H9 (cell line): ENCODE measurements at regions not wholly inside any gene's neighbourhood (a gene's known extent, or its start where the extent isn't known, plus 50 kb on each side); places are given as distances from the start of the nearest gene placed in this dataset.

ENCODE experiments used
- DNase-seq: peaks from one replicate; pipeline ENCODE4 v3.0.0-alpha.2; 2017
- H2AFZ ChIP-seq: one replicate; pipeline ENCODE4 v1.6.1; 2013; ENCODE audit warnings: mild to moderate bottlenecking, low read length, control low read depth, moderate library complexity
- H2AK5ac ChIP-seq: 2 replicates; pipeline ENCODE4 v1.6.1; 2013; ENCODE audit warnings: low read length, control low read depth, mixed read lengths; ENCODE audit not compliant: insufficient read length
- H2BK120ac ChIP-seq: one replicate; pipeline ENCODE4 v1.6.1; 2013; ENCODE audit warnings: low read depth, mild to moderate bottlenecking, low read length, control low read depth, inconsistent platforms; ENCODE audit not compliant: poor library complexity, severe bottlenecking
- H2BK12ac ChIP-seq: 2 replicates; pipeline ENCODE4 v1.6.1; 2013; ENCODE audit warnings: low read length, control low read depth, mixed read lengths, low read depth; ENCODE audit not compliant: insufficient read length
- H2BK15ac ChIP-seq: 2 replicates; pipeline ENCODE4 v1.6.1; 2013; ENCODE audit warnings: low read depth, low read length, control low read depth
- H2BK20ac ChIP-seq: one replicate; pipeline ENCODE4 v1.6.1; 2013; ENCODE audit warnings: low read depth, mild to moderate bottlenecking, low read length, control low read depth, inconsistent platforms; ENCODE audit not compliant: poor library complexity, severe bottlenecking
- H2BK5ac ChIP-seq: 2 replicates; pipeline ENCODE4 v1.6.1; 2013; ENCODE audit warnings: low read length, control low read depth, mixed read lengths; ENCODE audit not compliant: insufficient read length
- H3K14ac ChIP-seq: 2 replicates; pipeline ENCODE4 v1.6.1; 2013; ENCODE audit warnings: low read length, control low read depth; ENCODE audit not compliant: insufficient read depth
- H3K18ac ChIP-seq: 2 replicates; pipeline ENCODE4 v1.6.1; 2013; ENCODE audit warnings: low read depth, mild to moderate bottlenecking, mixed read lengths, low read length, control low read depth; ENCODE audit not compliant: insufficient read length
- H3K23ac ChIP-seq: 2 replicates; pipeline ENCODE4 v1.6.1; 2013; ENCODE audit warnings: low read length, control low read depth, mixed read lengths, low read depth; ENCODE audit not compliant: insufficient read length
- H3K23me2 ChIP-seq: 2 replicates; pipeline ENCODE4 v1.6.1; 2013; ENCODE audit warnings: low read depth, mild to moderate bottlenecking, mixed read lengths, low read length, control low read depth; ENCODE audit not compliant: insufficient read length, poor library complexity, severe bottlenecking
- H3K27ac ChIP-seq: 2 replicates; pipeline ENCODE4 v1.5.1; 2013; ENCODE audit warnings: low read length, control low read depth, mixed read lengths, low read depth; ENCODE audit not compliant: insufficient read length
- H3K27me3 ChIP-seq: 2 replicates; pipeline ENCODE4 v1.6.1; 2013; ENCODE audit warnings: low read length, control low read depth, inconsistent platforms; ENCODE audit not compliant: insufficient read depth
- H3K4ac ChIP-seq: 2 replicates; pipeline ENCODE4 v1.6.1; 2013; ENCODE audit warnings: low read depth, mild to moderate bottlenecking, control low read depth, inconsistent platforms, low read length, moderate library complexity
- H3K4me1 ChIP-seq: 2 replicates; pipeline ENCODE4 v1.6.1; 2013; ENCODE audit warnings: low read length, control low read depth, inconsistent platforms; ENCODE audit not compliant: insufficient read depth
- H3K4me2 ChIP-seq: 2 replicates; pipeline ENCODE4 v1.6.1; 2013; ENCODE audit warnings: low read length, control low read depth, mixed read lengths; ENCODE audit not compliant: insufficient read length, insufficient read depth
- H3K56ac ChIP-seq: 2 replicates; pipeline ENCODE4 v1.6.1; 2013; ENCODE audit warnings: low read depth, mild to moderate bottlenecking, mixed read lengths, low read length, control low read depth; ENCODE audit not compliant: insufficient read length
- H3K79me1 ChIP-seq: 2 replicates; pipeline ENCODE4 v1.6.1; 2013; ENCODE audit warnings: low read depth, mild to moderate bottlenecking, moderate library complexity, low read length, control low read depth, inconsistent platforms; ENCODE audit not compliant: insufficient read depth, poor library complexity, severe bottlenecking
- H3K79me2 ChIP-seq: 2 replicates; pipeline ENCODE4 v1.6.1; 2013; ENCODE audit warnings: low read length, control low read depth, inconsistent platforms; ENCODE audit not compliant: insufficient read depth
- H3K9ac ChIP-seq: 2 replicates; pipeline ENCODE4 v1.6.1; 2013; ENCODE audit warnings: low read length, control low read depth, mixed read lengths; ENCODE audit not compliant: insufficient read length; ENCODE audit errors: extremely low read depth
- H3K9me3 ChIP-seq: one replicate; pipeline ENCODE4 v1.6.1; 2013; ENCODE audit warnings: low read depth, low read length, inconsistent platforms; ENCODE audit not compliant: control insufficient read depth
- H3T11ph ChIP-seq: one replicate; pipeline ENCODE4 v1.6.1; 2013; ENCODE audit warnings: mild to moderate bottlenecking, low read length, control low read depth, inconsistent platforms
- H4K20me1 ChIP-seq: one replicate; pipeline ENCODE4 v1.6.1; 2013; ENCODE audit not compliant: control insufficient read depth, insufficient read length, insufficient read depth
- H4K5ac ChIP-seq: 2 replicates; pipeline ENCODE4 v1.6.1; 2013; ENCODE audit warnings: low read depth, mild to moderate bottlenecking, mixed read lengths, low read length, control low read depth; ENCODE audit not compliant: insufficient read length
- H4K8ac ChIP-seq: replicated peaks from 2 replicates; pipeline ENCODE4 v1.6.1; 2013; ENCODE audit warnings: low read length, control low read depth, mixed read lengths, low read depth; ENCODE audit not compliant: insufficient read length
- H4K91ac ChIP-seq: 2 replicates; pipeline ENCODE4 v1.6.1; 2013; ENCODE audit warnings: low read depth, mild to moderate bottlenecking, moderate library complexity, mixed read lengths, low read length, control low read depth; ENCODE audit not compliant: insufficient read length
- H3K27ac Mint-ChIP-seq, 3 experiments: 2 replicates in 2 of 3; 3 replicates in 1 of 3; pipeline ENCODE4 v1.8.0; 2020 to 2021; ENCODE audit warnings: mixed read lengths in 3 of 3, mild to moderate bottlenecking in 1 of 3, moderate library complexity in 1 of 3
- H3K27me3 Mint-ChIP-seq: 2 replicates; pipeline ENCODE4 v1.8.0; 2021; ENCODE audit warnings: low read depth, mild to moderate bottlenecking, moderate library complexity, mixed read lengths
- H3K36me3 Mint-ChIP-seq, 3 experiments: 2 replicates in 2 of 3; 3 replicates in 1 of 3; pipeline ENCODE4 v1.8.0; 2020 to 2021; ENCODE audit warnings: low read depth in 3 of 3, mixed read lengths in 3 of 3; ENCODE audit not compliant: insufficient read depth in 1 of 3
- H3K4me1 Mint-ChIP-seq, 2 experiments: 2 replicates each; pipeline ENCODE4 v1.8.0; 2020; ENCODE audit warnings: mixed read lengths in 2 of 2
- H3K4me3 Mint-ChIP-seq, 2 experiments: 2 replicates in 1 of 2; 3 replicates in 1 of 2; pipeline ENCODE4 v1.8.0; 2020 to 2021; ENCODE audit warnings: mild to moderate bottlenecking in 2 of 2, mixed read lengths in 2 of 2, moderate library complexity in 1 of 2
- H3K9me3 Mint-ChIP-seq, 2 experiments: 2 replicates in 1 of 2; 3 replicates in 1 of 2; pipeline ENCODE4 v1.8.0; 2020; ENCODE audit warnings: mild to moderate bottlenecking in 2 of 2, mixed read lengths in 2 of 2, moderate library complexity in 1 of 2
- CTCF ChIP-seq: fragments of 200-600 bp; sonication (generic); conservative IDR thresholded peaks from 3 replicates; pipeline ENCODE4 v1.8.0; 2021; ENCODE audit warnings: antibody characterized with exemption, mild to moderate bottlenecking
- WGBS: extraction: QIAGEN DNeasy Blood & Tissue Kit; methylation state at CpG from one replicate; pipeline ENCODE4 v1.1.7; 2013; ENCODE audit warnings: missing lambda C conversion rate, low lambda C conversion rate, mixed read lengths; ENCODE audit not compliant: insufficient read length; ENCODE audit errors: extremely low coverage; 5-methylcytosine and 5-hydroxymethylcytosine counted together

- Mint-ChIP-seq H3K4me1 (no peaks in the 10 kb centered on the region), H3K36me3 (no peaks in the 10 kb centered on the region), H3K4me3 (no peak overlapping the region), H3K9me3 (no peaks in the 10 kb centered on the region), H3K27me3 (no peaks in the 10 kb centered on the region; the same call in 1 of the 2 replicates), H3K27ac (no peak overlapping the region)
- WGBS, result no CpG with 5 or more reads among the region's 4 CpGs
- no peak overlapping the region for H4K8ac ChIP-seq
- H3K4me1 ChIP-seq, result no peaks in the 10 kb centered on the region
- H2BK20ac ChIP-seq, result no peak overlapping the region
- H4K5ac ChIP-seq, result no peak overlapping the region
- H2BK12ac ChIP-seq, result no peak overlapping the region
- H3K79me1 ChIP-seq, result no peaks in the 10 kb centered on the region
- H4K20me1 ChIP-seq, result no peaks in the 10 kb centered on the region
- H3K9me3 ChIP-seq, result no peaks in the 10 kb centered on the region
- H3K23ac ChIP-seq, result no peak overlapping the region
- H3K27ac ChIP-seq, result no peak overlapping the region
- H3K14ac ChIP-seq, result no peak overlapping the region
- no peak overlapping the region for H2BK5ac ChIP-seq
- H3K56ac ChIP-seq, result no peak overlapping the region
- H3K23me2 ChIP-seq, result no peaks in the 10 kb centered on the region
- H3T11ph ChIP-seq, result no peak overlapping the region
- no peak overlapping the region for H3K4me2 ChIP-seq
- H3K9ac ChIP-seq, result no peak overlapping the region
- H2AK5ac ChIP-seq, result no peak overlapping the region
- H2BK15ac ChIP-seq, result no peak overlapping the region
- H3K79me2 ChIP-seq, result no peaks in the 10 kb centered on the region
- no peak overlapping the region for H3K4ac ChIP-seq
- no peaks in the 10 kb centered on the region for H3K27me3 ChIP-seq
- H3K18ac ChIP-seq, result no peak overlapping the region
- no peak overlapping the region for H2AFZ ChIP-seq
- no peak overlapping the region for H2BK120ac ChIP-seq
- H4K91ac ChIP-seq, result no peak overlapping the region
- no peak for TF ChIP-seq CTCF
- no peak for DNase-seq
These were observed 286.9 kb upstream of the CLINT1 start for GRCh38 chr5:158145827-158146226.
